ENCODE measurements at regions not wholly inside any gene's neighbourhood (a gene's known extent, or its start where the extent isn't known, plus 50 kb on each side); places are given as distances from the start of the nearest gene placed in this dataset.

DNA sequence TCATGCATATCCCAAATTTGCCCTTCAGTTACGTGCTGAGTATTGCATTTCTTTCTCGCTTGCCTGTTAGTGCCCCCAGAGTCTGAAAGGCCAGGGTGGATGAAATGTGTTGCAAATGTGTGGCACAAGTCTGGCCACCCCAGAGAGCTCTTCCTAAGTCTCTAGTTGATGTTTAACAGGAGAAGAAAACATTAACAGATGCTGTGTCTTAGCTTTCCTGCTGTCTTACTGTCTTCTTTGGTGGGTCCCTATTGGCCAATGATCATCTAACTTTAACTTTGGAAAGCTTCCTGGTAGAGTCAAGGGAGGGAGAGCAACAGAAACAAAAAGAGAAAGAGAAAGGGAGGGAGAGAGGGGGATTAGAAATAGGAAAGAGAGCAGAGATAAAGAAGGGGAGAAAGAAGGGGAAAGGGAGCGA lies 76.7 kb upstream of the P3H2 start:
- no peaks in the 10 kb centered on the region for H3K27me3 ChIP-seq (ENCODE audit: insufficient read depth, low read length)
- no peaks in the 10 kb centered on the region for H4K20me1 ChIP-seq (ENCODE audit: insufficient read depth, low read length)
- H3K4me2 ChIP-seq (ENCODE audit: insufficient read depth, low read length) = peak overlapping the region; percentile 37
- no peak overlapping the region for H3K4me3 ChIP-seq (ENCODE audit: insufficient read depth, low read length)
- DNase-seq (ENCODE audit: insufficient read length, low spot score, missing footprints) = no peak
- no peaks in the 10 kb centered on the region for H3K9me3 ChIP-seq (ENCODE audit: low read depth, low read length)
- H3K79me2 ChIP-seq (ENCODE audit: insufficient read depth, low read length) = no peaks in the 10 kb centered on the region
- H3K27ac ChIP-seq (ENCODE audit: low read depth, low read length) = no peak overlapping the region
- TF ChIP-seq, protein P1, sequence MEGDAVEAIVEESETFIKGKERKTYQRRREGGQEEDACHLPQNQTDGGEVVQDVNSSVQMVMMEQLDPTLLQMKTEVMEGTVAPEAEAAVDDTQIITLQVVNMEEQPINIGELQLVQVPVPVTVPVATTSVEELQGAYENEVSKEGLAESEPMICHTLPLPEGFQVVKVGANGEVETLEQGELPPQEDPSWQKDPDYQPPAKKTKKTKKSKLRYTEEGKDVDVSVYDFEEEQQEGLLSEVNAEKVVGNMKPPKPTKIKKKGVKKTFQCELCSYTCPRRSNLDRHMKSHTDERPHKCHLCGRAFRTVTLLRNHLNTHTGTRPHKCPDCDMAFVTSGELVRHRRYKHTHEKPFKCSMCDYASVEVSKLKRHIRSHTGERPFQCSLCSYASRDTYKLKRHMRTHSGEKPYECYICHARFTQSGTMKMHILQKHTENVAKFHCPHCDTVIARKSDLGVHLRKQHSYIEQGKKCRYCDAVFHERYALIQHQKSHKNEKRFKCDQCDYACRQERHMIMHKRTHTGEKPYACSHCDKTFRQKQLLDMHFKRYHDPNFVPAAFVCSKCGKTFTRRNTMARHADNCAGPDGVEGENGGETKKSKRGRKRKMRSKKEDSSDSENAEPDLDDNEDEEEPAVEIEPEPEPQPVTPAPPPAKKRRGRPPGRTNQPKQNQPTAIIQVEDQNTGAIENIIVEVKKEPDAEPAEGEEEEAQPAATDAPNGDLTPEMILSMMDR (IDR thresholded peaks at IDR 0.05; ENCODE audit: extremely low read depth, low read depth, low read length) = no peak
- H3K4me1 ChIP-seq (ENCODE audit: insufficient read depth, low read length) = no peaks in the 10 kb centered on the region
- H2AFZ ChIP-seq (ENCODE audit: low read length) = peak overlapping the region; percentile 57
- no peaks in the 10 kb centered on the region for H3K36me3 ChIP-seq (ENCODE audit: insufficient read depth, low read length)

DNA sequence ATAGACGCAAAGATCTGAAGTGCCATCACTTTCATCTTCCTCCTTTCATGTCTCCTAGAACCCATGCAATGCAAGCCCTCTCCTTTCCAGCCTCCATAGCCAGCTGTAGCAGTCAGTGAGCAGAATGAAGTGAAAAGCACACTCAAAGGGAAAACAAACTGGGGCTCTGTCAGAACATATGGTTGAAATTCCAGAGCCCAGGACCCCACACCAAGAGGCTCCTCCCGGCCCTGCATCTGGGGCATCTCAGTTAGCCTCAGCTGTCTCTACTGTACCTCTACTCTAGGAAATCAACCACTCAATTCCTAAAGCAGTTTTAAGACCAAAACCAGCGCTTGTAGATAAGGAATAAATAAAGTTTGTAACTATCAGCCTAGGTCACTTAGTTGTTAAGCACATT lies 73.8 kb upstream of the P3H2 start:
- no peaks in the 10 kb centered on the region for H3K9me3 ChIP-seq (ENCODE audit: low read depth, low read length)
- no peak overlapping the region for H2AFZ ChIP-seq (ENCODE audit: low read length)
- H4K20me1 ChIP-seq (ENCODE audit: insufficient read depth, low read length) = no peaks in the 10 kb centered on the region
- no peaks in the 10 kb centered on the region for H3K27me3 ChIP-seq (ENCODE audit: insufficient read depth, low read length)
- TF ChIP-seq, protein P1 (IDR thresholded peaks at IDR 0.05; ENCODE audit: extremely low read depth, low read depth, low read length) = no peak
- H3K27ac ChIP-seq (ENCODE audit: low read depth, low read length) = no peak overlapping the region
- no peaks in the 10 kb centered on the region for H3K79me2 ChIP-seq (ENCODE audit: insufficient read depth, low read length)
- no peaks in the 10 kb centered on the region for H3K36me3 ChIP-seq (ENCODE audit: insufficient read depth, low read length)
- DNase-seq (ENCODE audit: insufficient read length, low spot score, missing footprints) = no peak
- H3K4me2 ChIP-seq (ENCODE audit: insufficient read depth, low read length) = no peak overlapping the region
- H3K4me1 ChIP-seq (ENCODE audit: insufficient read depth, low read length) = no peaks in the 10 kb centered on the region
- no peak overlapping the region for H3K4me3 ChIP-seq (ENCODE audit: insufficient read depth, low read length)

DNA sequence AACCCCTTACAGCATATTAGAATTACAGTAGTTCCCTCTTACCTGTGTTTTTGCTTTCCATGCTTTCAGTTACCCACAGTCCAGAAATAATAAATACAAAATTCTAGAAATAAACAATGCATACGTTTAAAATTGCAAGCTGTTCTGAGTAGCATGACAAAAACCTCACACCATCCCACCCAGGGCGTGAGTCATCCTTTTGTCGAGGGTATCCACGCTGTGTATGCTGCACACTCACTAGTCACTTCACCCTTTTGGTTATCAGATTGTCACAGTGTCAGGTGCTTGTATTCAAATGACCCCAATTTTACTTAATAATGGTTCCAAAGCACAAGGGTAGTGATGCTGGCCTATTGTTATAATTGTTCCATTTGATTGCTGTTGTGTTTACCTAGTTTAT lies 72.5 kb upstream of the P3H2 start:
- Histone ChIP-seq H3K4me2 (ENCODE audit: insufficient read depth, low read length) (no peak overlapping the region), H3K27me3 (ENCODE audit: insufficient read depth, low read length) (no peaks in the 10 kb centered on the region), H3K79me2 (ENCODE audit: insufficient read depth, low read length) (no peaks in the 10 kb centered on the region), H3K9me3 (ENCODE audit: low read depth, low read length) (no peaks in the 10 kb centered on the region), H3K36me3 (ENCODE audit: insufficient read depth, low read length) (no peaks in the 10 kb centered on the region), H3K27ac (ENCODE audit: low read depth, low read length) (no peak overlapping the region), H2AFZ (ENCODE audit: low read length) (no peak overlapping the region), H3K4me3 (ENCODE audit: insufficient read depth, low read length) (no peak overlapping the region), H3K4me1 (ENCODE audit: insufficient read depth, low read length) (no peaks in the 10 kb centered on the region), H4K20me1 (ENCODE audit: insufficient read depth, low read length) (no peaks in the 10 kb centered on the region)
- DNase-seq (ENCODE audit: insufficient read length, low spot score, missing footprints) = no peak
- TF ChIP-seq, protein P1 (IDR thresholded peaks at IDR 0.05; ENCODE audit: extremely low read depth, low read depth, low read length) = no peak

DNA sequence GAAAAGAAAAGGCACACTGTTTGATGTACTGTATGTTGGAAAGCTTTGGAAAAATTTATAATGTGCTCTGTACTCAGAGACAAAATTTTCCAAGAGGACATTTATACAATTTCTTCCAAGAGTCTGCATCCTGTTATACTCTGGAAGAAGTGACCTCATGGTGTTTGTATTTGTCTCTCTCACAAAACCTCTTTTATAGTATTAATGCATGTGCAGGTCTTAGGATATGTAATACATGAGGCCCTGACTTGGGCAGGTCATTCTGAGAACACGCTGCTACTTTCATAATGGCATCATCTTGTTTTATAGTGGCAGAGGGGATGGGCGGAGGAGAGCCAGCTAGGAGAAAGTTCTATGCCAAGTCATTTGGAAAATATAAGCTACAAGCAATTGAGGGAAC lies 72.0 kb upstream of the P3H2 start:
- H3K27me3 ChIP-seq (ENCODE audit: insufficient read depth, low read length) = no peaks in the 10 kb centered on the region

More for the DNA sequence above, 72.0 kb upstream of the P3H2 start:
- DNase-seq (ENCODE audit: insufficient read length, low spot score, missing footprints) = peak; percentile 64
- Histone ChIP-seq H3K36me3 (ENCODE audit: insufficient read depth, low read length) (no peaks in the 10 kb centered on the region), H3K4me2 (ENCODE audit: insufficient read depth, low read length) (no peak overlapping the region), H3K27ac (ENCODE audit: low read depth, low read length) (no peak overlapping the region), H3K9me3 (ENCODE audit: low read depth, low read length) (no peaks in the 10 kb centered on the region), H2AFZ (ENCODE audit: low read length) (no peak overlapping the region), H3K4me3 (ENCODE audit: insufficient read depth, low read length) (no peak overlapping the region), H4K20me1 (ENCODE audit: insufficient read depth, low read length) (no peaks in the 10 kb centered on the region), H3K4me1 (ENCODE audit: insufficient read depth, low read length) (no peaks in the 10 kb centered on the region), H3K79me2 (ENCODE audit: insufficient read depth, low read length) (no peaks in the 10 kb centered on the region)
- TF ChIP-seq, protein P1 (IDR thresholded peaks at IDR 0.05; ENCODE audit: extremely low read depth, low read depth, low read length) = no peak

All from osteoblast (primary cell).